Esophagus muscularis mucosa (tissue), 4 donors: ENCODE measurements at regions not wholly inside any gene's neighbourhood (a gene's known extent, or its start where the extent isn't known, plus 50 kb on each side); places are given as distances from the start of the nearest gene placed in this dataset.

Experiments used
- DNase-seq: peaks from one replicate; pipeline ENCODE4 v3.0.0-alpha.2; 2017; ENCODE audit errors: extremely low spot score
- H3K27ac ChIP-seq, 4 donors: fragments of 200-600 bp; sonication (generic); replicated peaks in 1 of 4; 1 replicate in 3 of 4; 2 replicates in 1 of 4; pipeline ENCODE4 v1.5.1; 2016 to 2019; ENCODE audit warnings: mild to moderate bottlenecking in 1 of 4
- H3K27me3 ChIP-seq, 4 donors: fragments of 200-600 bp; sonication (generic); one replicate each; pipeline versions ENCODE4 v1.5.1 to v1.6.0; 2016 to 2019
- H3K36me3 ChIP-seq, 4 donors: fragments of 200-600 bp; sonication (generic); one replicate each; pipeline ENCODE4 v1.5.1; 2016 to 2019
- H3K4me1 ChIP-seq, 4 donors: fragments of 200-600 bp; sonication (generic); one replicate each; pipeline ENCODE4 v1.5.1; 2016 to 2019
- H3K4me3 ChIP-seq, 4 donors: fragments of 200-600 bp; sonication (generic); 1 replicate in 2 of 4; 2 replicates in 2 of 4; pipeline ENCODE4 v1.5.1; 2016 to 2019; ENCODE audit warnings: mild to moderate bottlenecking in 4 of 4, moderate library complexity in 1 of 4
- H3K9me3 ChIP-seq, 4 donors: fragments of 200-600 bp; sonication (generic); 1 replicate in 3 of 4; 2 replicates in 1 of 4; pipeline ENCODE4 v1.5.1; 2016 to 2019
- EP300 ChIP-seq: sonication (generic); formaldehyde crosslinking; IDR thresholded peaks from one replicate; pipeline ENCODE4 v1.6.1; 2017; ENCODE audit warnings: antibody characterized with exemption
- POLR2A ChIP-seq: fragments of 450-650 bp; IDR thresholded peaks from one replicate; pipeline ENCODE4 v1.6.1; 2017; ENCODE audit warnings: antibody characterized with exemption, moderate library complexity, mild to moderate bottlenecking, low read depth
- POLR2AphosphoS5 ChIP-seq, 2 donors: sonication (generic); formaldehyde crosslinking; IDR thresholded peaks; one replicate each; pipeline ENCODE4 v1.6.1; 2017; ENCODE audit warnings: antibody characterized with exemption in 2 of 2
- WGBS: methylation state at CpG from one replicate; pipeline ENCODE4 v1.1.5; 2018; 5-methylcytosine and 5-hydroxymethylcytosine counted together
- intact Hi-C: fragments of 100-400 bp; cut with DNase I; formaldehyde crosslinking; loops from one replicate; pipeline ENCODE4 v1.15.1; 2023
- TF ChIP-seq, protein P1 (sequence below), 3 experiments: fragments of 200-600 bp in 2 of 3; fragments of 450-650 bp in 1 of 3; sonication (generic) in 2 of 3; IDR thresholded peaks; one replicate each; pipeline ENCODE4 v1.5.1; 2017 to 2019; ENCODE audit warnings: antibody characterized with exemption in 3 of 3, mild to moderate bottlenecking in 2 of 3, moderate library complexity in 1 of 3

DNA sequence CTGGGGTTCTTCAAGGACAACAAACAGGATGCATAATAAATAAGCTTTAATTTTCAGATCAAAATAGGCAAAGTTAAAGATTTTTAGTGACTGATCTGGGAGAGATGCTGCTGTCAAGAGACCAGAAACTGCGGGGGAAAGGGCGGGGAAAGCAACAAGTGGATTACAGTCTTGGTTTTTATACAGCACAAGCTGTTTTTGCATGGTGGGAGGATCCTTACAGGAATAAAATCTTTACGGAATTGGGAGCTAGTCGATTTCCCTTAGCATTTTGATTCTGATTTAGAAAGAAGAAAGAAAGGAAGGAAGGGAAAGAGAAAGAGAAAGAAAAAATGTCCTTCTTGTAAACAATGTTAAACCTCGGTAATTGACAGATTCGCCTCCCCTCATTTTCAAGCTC, 242.3 kb upstream of the SP8 start:
- whole genome bisulfite sequencing, result 45% methylated on average over 6 of the region's 6 CpGs
- H3K4me3 ChIP-seq, result no peak overlapping the region
- no peaks in the 10 kb centered on the region for H3K4me1 ChIP-seq
- no peaks in the 10 kb centered on the region for H3K36me3 ChIP-seq
- no peak for DNase-seq
- peaks cover 0 to 11% (median 0%) of the 10 kb centered on the region in 4 donors for H3K27me3 ChIP-seq
- TF ChIP-seq, protein P1, sequence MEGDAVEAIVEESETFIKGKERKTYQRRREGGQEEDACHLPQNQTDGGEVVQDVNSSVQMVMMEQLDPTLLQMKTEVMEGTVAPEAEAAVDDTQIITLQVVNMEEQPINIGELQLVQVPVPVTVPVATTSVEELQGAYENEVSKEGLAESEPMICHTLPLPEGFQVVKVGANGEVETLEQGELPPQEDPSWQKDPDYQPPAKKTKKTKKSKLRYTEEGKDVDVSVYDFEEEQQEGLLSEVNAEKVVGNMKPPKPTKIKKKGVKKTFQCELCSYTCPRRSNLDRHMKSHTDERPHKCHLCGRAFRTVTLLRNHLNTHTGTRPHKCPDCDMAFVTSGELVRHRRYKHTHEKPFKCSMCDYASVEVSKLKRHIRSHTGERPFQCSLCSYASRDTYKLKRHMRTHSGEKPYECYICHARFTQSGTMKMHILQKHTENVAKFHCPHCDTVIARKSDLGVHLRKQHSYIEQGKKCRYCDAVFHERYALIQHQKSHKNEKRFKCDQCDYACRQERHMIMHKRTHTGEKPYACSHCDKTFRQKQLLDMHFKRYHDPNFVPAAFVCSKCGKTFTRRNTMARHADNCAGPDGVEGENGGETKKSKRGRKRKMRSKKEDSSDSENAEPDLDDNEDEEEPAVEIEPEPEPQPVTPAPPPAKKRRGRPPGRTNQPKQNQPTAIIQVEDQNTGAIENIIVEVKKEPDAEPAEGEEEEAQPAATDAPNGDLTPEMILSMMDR (IDR thresholded peaks at IDR 0.05), result no peak
- TF ChIP-seq POLR2A (no peak), POLR2AphosphoS5 (IDR thresholded peaks at IDR 0.05) (no peak), EP300 (no peak)
- intact Hi-C loops, result no loop called here
- H3K9me3 ChIP-seq, result no peaks in the 10 kb centered on the region
- no peak overlapping the region for H3K27ac ChIP-seq

DNA sequence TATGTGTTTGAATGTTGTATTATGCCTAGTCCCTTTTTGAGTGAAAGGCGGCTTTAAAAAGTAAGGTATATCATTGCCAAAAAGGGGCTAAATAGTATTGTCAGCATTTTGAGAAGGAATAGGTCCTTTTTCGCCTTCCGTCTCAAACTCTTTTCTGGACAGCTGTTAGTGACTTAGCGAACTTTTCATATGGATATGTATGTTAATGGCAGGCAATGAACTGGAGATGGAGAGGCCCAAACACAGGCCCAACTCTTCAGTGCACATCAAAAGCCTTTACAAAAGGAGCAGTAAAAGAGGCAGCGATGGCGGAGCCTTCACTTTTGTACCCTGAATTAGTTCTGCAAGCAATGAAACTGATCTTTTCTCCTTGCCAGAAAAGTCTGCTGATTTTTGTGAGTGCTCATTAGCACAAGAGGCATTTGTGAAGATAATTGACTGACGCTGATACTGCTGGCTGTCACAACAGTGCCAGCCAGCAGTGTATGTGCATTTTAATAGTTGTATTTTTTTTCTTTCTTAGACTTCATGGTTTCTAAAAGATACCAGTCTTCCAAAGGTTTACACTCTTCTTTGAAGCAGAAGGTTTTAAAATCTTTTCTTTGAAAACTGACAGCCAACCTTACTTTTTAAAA, 243.7 kb upstream of the SP8 start:
- peaks cover 0 to 6% (median 0%) of the 10 kb centered on the region in 4 donors for H3K27me3 ChIP-seq
- no peak for DNase-seq
- H3K9me3 ChIP-seq, result no peaks in the 10 kb centered on the region
- 78% methylated on average over 7 of the region's 7 CpGs for WGBS
- no peaks in the 10 kb centered on the region for H3K4me1 ChIP-seq
- no peaks in the 10 kb centered on the region for H3K36me3 ChIP-seq
- H3K27ac ChIP-seq, result no peak overlapping the region
- no peak for TF ChIP-seq EP300
- TF ChIP-seq POLR2A, result no peak
- TF ChIP-seq POLR2AphosphoS5 (IDR thresholded peaks at IDR 0.05), result no peak
- TF ChIP-seq, protein P1 (IDR thresholded peaks at IDR 0.05), result no peak
- H3K4me3 ChIP-seq, result no peak overlapping the region
- intact Hi-C loops, result no loop called here

DNA sequence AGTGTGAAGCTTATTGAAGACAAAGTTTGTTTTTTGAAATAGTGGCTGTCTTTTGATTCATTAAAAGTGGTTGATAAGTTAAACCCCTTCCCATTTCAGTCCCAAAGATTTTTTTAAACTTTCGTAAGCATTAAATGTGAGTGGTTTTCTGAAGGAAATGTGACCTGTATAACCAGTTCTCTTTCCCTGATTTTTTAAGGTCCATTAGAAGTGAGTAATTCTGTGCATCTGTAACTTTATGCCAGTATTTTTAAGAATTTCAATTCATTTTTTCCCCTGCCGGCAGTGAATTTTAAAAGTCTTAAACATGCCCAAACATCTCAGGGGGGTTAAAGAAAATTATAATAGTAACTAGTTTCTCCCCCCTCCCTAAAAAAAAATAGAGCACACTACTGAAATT, 254.6 kb upstream of the SP8 start:
- Histone ChIP-seq H3K27ac (no peak overlapping the region), H3K9me3 (no peaks in the 10 kb centered on the region), H3K4me1 (no peaks in the 10 kb centered on the region), H3K36me3 (no peaks in the 10 kb centered on the region), H3K4me3 (no peak overlapping the region), H3K27me3 (no peaks in the 10 kb centered on the region)
- DNase-seq, result no peak
- no peak for TF ChIP-seq POLR2A
- no peak for TF ChIP-seq POLR2AphosphoS5 (IDR thresholded peaks at IDR 0.05)
- TF ChIP-seq EP300, result no peak
- TF ChIP-seq, protein P1 (IDR thresholded peaks at IDR 0.05), result no peak
- intact Hi-C loops, result no loop called here
- WGBS, result 93% methylated on average over 2 of the region's 2 CpGs

DNA sequence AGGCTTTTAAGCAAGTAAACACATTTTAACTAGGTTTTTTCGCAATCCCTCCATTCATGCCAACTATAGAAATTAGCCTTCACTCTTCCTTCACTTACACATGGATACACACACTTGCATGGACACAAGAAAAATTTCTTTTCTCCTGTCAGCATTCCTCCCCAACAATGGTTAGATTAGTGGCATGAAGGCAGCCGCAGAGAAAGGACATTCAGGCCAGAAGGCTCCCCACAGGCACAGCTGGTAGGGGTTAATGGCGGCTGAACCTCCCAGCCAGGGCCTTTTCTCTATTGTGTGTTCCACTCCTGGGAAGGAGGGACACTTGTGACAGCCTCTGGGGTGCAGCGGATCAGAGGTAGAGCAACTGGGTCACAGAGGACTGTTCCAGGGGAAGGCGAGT, 255.0 kb upstream of the SP8 start:
- Histone ChIP-seq H3K27ac (no peak overlapping the region), H3K4me3 (no peak overlapping the region), H3K9me3 (no peaks in the 10 kb centered on the region), H3K4me1 (no peaks in the 10 kb centered on the region), H3K27me3 (no peaks in the 10 kb centered on the region), H3K36me3 (no peaks in the 10 kb centered on the region)
- 63% methylated on average over 5 of the region's 5 CpGs for WGBS
- TF ChIP-seq, protein P1 (IDR thresholded peaks at IDR 0.05), result no peak
- TF ChIP-seq POLR2A, result no peak
- DNase-seq, result no peak
- intact Hi-C loops, result no loop called here

DNA sequence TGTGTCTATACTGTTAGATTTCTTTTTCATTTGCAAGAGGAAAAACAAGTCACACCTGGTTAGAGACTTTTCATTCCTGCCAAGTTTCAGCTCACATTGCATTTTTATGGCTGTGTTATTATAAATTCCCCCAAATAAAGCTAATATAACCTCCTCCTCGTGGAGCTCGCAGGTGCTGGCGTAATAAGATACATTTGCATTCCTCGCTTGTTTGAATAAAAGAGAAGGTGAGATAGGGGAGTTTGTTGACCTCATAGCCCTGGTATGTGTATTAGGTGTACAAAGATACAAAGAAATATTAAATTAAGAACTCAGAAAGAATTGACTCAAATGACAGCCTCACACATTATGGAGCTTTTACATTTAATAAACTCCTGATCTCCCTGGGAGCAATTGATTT, 257.7 kb upstream of the SP8 start:
- Histone ChIP-seq H3K4me1 (no peaks in the 10 kb centered on the region), H3K9me3 (no peaks in the 10 kb centered on the region), H3K27ac (no peak overlapping the region), H3K27me3 (no peaks in the 10 kb centered on the region), H3K36me3 (no peaks in the 10 kb centered on the region), H3K4me3 (no peak overlapping the region)
- WGBS, result 59% methylated on average over 4 of the region's 4 CpGs
- no peak for DNase-seq
- intact Hi-C loops, result no loop called here
- TF ChIP-seq POLR2A, result no peak
- TF ChIP-seq POLR2AphosphoS5 (IDR thresholded peaks at IDR 0.05), result no peak
- TF ChIP-seq, protein P1 (IDR thresholded peaks at IDR 0.05), result no peak
- TF ChIP-seq EP300, result no peak
